ENCODE measurements at regions not wholly inside any gene's neighbourhood (a gene's known extent, or its start where the extent isn't known, plus 50 kb on each side); places are given as distances from the start of the nearest gene placed in this dataset.

DNA sequence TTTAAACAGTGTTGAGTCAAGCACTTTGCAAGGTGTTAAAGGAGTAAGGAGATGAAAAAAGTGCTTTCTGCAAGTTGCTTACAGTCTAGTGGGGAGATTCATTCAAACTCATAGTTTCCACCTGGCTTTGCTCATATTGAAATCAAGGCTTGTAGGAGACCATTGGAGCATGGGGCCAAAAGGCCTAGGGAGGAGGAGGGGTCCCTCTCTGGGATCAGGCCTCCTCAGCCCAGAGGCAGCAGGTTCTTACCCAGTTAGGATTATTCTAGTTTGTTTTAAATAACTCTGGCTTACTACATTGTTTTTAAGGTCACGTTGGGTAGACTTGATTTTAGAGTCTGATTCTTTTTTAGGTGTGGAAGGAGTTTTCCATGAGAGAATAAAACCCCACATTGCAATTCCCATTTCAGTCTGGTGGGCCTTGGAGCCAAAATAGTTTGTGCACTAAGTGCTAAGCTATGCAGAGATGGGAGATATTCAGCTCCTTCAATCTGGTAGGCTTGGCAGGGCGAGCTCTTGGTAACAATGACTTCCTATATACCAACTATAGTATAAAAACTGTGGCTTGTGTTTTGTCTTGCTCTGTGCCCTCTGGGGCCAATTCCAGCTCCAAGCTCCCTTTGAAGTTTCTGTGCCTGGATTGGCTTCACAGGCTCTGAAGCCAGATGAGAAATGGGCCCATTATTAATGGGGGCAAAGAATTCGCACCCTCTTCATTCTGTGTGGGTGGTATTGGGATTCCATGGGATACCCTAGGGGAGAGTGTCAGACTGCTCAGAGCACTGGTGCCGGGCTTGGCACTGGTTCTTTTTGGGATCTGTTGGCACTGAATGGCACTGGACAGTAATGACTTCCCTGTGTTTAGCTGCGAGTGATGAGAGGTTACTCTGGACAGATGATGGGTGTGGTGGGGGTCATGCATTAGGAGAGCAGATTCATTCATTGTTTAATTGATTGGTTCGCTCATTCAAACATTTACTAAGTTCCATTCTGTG is 301.1 kb downstream of the MYCN start:
- TF ChIP-seq TAF1 (IDR thresholded peaks at IDR 0.05; ENCODE audit: borderline replicate concordance, insufficient read depth, low read length), result no peak

DNA sequence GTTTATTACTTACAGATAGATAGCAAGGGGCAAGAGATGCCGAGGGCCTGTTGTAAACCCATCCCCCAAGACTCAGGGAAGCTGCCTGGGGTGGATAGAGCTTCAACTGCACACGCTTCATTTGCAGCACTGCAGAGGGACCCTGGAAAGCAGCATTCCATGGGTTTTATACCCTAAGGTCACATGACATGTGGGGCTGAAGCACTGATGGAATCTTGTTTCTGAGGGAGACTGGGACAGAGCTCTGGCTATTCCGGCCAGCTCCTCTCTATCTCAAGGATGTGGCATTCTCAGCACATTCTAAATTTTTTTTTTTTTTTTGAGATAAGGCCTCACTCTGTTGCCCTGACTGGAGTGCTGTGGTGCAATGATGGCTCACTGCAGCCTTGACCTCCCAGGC is 300.1 kb downstream of the MYCN start:
- TF ChIP-seq FOXP2 (optimal IDR thresholded peaks at IDR 0.05; ENCODE audit: borderline replicate concordance, extremely low read depth, extremely low read length, insufficient read depth), result no peak
- TF ChIP-seq, protein P1, sequence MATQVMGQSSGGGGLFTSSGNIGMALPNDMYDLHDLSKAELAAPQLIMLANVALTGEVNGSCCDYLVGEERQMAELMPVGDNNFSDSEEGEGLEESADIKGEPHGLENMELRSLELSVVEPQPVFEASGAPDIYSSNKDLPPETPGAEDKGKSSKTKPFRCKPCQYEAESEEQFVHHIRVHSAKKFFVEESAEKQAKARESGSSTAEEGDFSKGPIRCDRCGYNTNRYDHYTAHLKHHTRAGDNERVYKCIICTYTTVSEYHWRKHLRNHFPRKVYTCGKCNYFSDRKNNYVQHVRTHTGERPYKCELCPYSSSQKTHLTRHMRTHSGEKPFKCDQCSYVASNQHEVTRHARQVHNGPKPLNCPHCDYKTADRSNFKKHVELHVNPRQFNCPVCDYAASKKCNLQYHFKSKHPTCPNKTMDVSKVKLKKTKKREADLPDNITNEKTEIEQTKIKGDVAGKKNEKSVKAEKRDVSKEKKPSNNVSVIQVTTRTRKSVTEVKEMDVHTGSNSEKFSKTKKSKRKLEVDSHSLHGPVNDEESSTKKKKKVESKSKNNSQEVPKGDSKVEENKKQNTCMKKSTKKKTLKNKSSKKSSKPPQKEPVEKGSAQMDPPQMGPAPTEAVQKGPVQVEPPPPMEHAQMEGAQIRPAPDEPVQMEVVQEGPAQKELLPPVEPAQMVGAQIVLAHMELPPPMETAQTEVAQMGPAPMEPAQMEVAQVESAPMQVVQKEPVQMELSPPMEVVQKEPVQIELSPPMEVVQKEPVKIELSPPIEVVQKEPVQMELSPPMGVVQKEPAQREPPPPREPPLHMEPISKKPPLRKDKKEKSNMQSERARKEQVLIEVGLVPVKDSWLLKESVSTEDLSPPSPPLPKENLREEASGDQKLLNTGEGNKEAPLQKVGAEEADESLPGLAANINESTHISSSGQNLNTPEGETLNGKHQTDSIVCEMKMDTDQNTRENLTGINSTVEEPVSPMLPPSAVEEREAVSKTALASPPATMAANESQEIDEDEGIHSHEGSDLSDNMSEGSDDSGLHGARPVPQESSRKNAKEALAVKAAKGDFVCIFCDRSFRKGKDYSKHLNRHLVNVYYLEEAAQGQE (IDR thresholded peaks at IDR 0.05; ENCODE audit: insufficient read depth in 1 of 2, low read depth in 2 of 2, low read length in 2 of 2), result no peak
- TF ChIP-seq TAF1 (IDR thresholded peaks at IDR 0.05; ENCODE audit: borderline replicate concordance, insufficient read depth, low read length), result no peak

DNA sequence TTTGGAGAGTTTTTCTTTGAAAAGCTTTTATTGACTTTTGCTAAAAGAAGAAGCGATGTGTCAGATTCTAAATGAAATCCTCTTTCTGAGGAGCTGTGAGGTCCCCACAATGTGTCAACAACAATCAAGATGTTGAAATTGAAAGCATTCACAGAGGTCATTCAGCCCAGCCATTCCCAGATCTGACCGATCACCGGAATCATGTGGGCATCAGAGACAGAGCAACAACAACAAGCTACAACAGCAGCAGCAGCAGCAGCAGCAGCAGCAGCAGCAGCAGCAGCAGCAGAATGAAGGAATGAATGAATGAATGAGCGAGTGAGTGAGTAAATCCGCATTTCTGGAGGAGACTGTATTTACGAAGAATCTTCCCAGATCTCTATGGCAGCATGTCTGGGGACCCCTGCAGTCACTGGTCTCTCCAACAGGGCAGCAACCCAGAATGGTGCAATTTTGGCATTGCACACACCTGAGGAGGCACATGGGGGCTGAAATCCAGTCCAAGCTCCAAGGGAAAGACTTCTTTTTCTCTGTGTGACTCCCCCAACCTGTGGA is 299.0 kb downstream of the MYCN start:
- TF ChIP-seq FOXP2 (optimal IDR thresholded peaks at IDR 0.05; ENCODE audit: borderline replicate concordance, extremely low read depth, extremely low read length, insufficient read depth), result no peak
- no peak for TF ChIP-seq POLR2AphosphoS5 (IDR thresholded peaks at IDR 0.05; ENCODE audit: low read depth, low read length)
- no peak for TF ChIP-seq TAF1 (IDR thresholded peaks at IDR 0.05; ENCODE audit: borderline replicate concordance, insufficient read depth, low read length)
- no peak for TF ChIP-seq SIN3A (IDR thresholded peaks at IDR 0.05; ENCODE audit: borderline replicate concordance, insufficient read depth, low read length)
- TF ChIP-seq, protein P1 (IDR thresholded peaks at IDR 0.05; ENCODE audit: insufficient read depth in 1 of 2, low read depth in 2 of 2, low read length in 2 of 2), result no peak

DNA sequence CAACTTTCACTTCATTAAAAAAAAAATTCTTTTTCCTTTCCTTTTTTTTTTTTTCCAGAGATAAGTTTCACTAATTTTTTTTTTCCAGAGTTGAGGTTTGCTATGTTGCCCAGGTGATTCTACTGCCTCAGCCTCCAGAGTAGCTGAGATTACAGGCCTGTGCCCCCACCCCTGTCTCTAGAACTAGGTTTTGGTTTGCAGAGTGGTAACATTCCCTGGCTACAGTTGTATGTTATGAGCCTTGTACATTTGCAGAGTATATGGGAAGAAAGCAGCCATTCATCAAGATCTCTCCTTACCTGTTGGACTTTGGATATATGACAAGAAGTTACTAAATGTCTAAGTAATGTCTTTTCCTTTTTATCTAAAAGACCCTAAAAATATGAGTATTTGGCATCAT is 298.4 kb downstream of the MYCN start:
- no peak for TF ChIP-seq POLR2AphosphoS5 (IDR thresholded peaks at IDR 0.05; ENCODE audit: low read depth, low read length)
- TF ChIP-seq, protein P1 (IDR thresholded peaks at IDR 0.05; ENCODE audit: insufficient read depth in 1 of 2, low read depth in 2 of 2, low read length in 2 of 2), result no peak
- no peak for TF ChIP-seq FOXP2 (optimal IDR thresholded peaks at IDR 0.05; ENCODE audit: borderline replicate concordance, extremely low read depth, extremely low read length, insufficient read depth)
- no peak for TF ChIP-seq TAF1 (IDR thresholded peaks at IDR 0.05; ENCODE audit: borderline replicate concordance, insufficient read depth, low read length)
- no peak for TF ChIP-seq SIN3A (IDR thresholded peaks at IDR 0.05; ENCODE audit: borderline replicate concordance, insufficient read depth, low read length)

DNA sequence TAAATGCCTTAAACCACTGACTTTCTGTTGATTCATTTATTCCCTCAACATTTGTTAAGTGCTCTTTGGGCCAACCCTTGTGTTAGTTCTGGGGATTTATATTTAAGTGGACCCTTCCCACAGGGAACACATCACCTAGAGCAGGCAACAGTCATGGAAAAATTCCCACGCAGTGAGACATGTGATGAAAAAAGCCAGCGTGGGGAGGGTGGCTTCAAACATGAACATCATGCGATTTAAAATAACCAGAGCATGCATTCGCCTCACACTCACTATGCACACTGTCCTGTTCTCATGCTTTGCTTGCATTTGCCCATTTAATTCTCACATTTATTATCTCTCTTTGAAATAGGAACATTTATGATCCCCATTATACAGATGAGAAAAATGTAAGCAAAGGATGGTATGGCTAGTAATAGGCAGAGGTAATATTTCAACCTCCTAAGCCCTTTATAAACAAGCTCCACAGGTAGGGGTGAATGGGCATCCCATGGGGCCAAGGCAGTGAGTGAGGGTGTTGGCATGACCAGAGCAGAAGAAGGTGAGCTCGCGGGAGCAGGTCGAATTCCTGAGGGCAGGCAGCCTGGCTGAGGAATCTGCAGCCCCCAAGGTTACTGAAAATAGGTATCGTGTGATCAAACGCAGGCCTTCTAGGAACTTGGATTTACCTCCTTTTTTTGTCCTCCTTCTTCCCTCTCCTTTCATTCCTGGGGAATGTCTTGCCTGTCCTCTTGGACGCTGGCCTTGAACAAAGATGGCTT is 297.8 kb downstream of the MYCN start:
- TF ChIP-seq POLR2AphosphoS5 (IDR thresholded peaks at IDR 0.05; ENCODE audit: low read depth, low read length) (no peak), FOXP2 (optimal IDR thresholded peaks at IDR 0.05; ENCODE audit: borderline replicate concordance, extremely low read depth, extremely low read length, insufficient read depth) (no peak), TAF1 (IDR thresholded peaks at IDR 0.05; ENCODE audit: borderline replicate concordance, insufficient read depth, low read length) (no peak), SIN3A (IDR thresholded peaks at IDR 0.05; ENCODE audit: borderline replicate concordance, insufficient read depth, low read length) (no peak)
- TF ChIP-seq, protein P1 (IDR thresholded peaks at IDR 0.05; ENCODE audit: insufficient read depth in 1 of 2, low read depth in 2 of 2, low read length in 2 of 2), result no peak
